Suprapubic skin (tissue), 3 donors: ENCODE measurements at regions not wholly inside any gene's neighbourhood (a gene's known extent, or its start where the extent isn't known, plus 50 kb on each side); places are given as distances from the start of the nearest gene placed in this dataset.

Experiments
- POLR2AphosphoS5 ChIP-seq, 3 donors: sonication (generic); formaldehyde crosslinking; IDR thresholded peaks; one replicate each; pipeline ENCODE4 v1.6.1; 2017; ENCODE audit warnings: antibody characterized with exemption in 3 of 3
- TF ChIP-seq, protein P1 (sequence below), 2 donors: fragments of 200-600 bp in 1 of 2; fragments of 450-650 bp in 1 of 2; sonication (generic) in 1 of 2; IDR thresholded peaks; one replicate each; pipeline ENCODE4 v1.5.1; 2016 to 2019; ENCODE audit warnings: antibody characterized with exemption in 2 of 2, mild to moderate bottlenecking in 1 of 2, moderate library complexity in 1 of 2

DNA sequence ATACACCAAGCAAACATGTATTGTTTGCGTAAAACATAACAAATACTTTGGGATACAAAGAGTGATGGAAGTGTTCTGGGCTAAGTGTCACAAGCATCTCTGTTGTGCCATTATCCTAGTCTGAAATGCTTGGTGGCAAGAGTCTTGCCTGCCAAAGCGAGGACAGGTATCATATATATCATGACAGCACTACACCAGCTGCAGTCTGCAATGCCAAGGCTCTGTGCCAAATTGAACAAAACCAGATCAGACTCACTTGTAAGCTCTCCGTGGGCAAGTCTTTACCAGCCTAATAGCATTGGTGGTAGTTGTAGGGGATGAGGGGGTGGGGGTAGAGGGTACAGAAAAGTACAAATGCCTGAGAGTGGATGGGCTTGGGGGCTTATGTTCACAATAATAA is 119.2 kb downstream of the RWDD3 start:
- TF ChIP-seq, protein P1, sequence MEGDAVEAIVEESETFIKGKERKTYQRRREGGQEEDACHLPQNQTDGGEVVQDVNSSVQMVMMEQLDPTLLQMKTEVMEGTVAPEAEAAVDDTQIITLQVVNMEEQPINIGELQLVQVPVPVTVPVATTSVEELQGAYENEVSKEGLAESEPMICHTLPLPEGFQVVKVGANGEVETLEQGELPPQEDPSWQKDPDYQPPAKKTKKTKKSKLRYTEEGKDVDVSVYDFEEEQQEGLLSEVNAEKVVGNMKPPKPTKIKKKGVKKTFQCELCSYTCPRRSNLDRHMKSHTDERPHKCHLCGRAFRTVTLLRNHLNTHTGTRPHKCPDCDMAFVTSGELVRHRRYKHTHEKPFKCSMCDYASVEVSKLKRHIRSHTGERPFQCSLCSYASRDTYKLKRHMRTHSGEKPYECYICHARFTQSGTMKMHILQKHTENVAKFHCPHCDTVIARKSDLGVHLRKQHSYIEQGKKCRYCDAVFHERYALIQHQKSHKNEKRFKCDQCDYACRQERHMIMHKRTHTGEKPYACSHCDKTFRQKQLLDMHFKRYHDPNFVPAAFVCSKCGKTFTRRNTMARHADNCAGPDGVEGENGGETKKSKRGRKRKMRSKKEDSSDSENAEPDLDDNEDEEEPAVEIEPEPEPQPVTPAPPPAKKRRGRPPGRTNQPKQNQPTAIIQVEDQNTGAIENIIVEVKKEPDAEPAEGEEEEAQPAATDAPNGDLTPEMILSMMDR (IDR thresholded peaks at IDR 0.05): no peak
- TF ChIP-seq POLR2AphosphoS5 (IDR thresholded peaks at IDR 0.05): no peak
